IPS-18a (cell line): ENCODE measurements at regions not wholly inside any gene's neighbourhood (a gene's known extent, or its start where the extent isn't known, plus 50 kb on each side); places are given as distances from the start of the nearest gene placed in this dataset.

ENCODE experiments used
- H3K27ac ChIP-seq: one replicate; pipeline ENCODE4 v1.5.1; 2013; ENCODE audit warnings: low read length
- H3K27me3 ChIP-seq: one replicate; pipeline ENCODE4 v1.6.1; 2013; ENCODE audit warnings: mild to moderate bottlenecking, low read length; ENCODE audit not compliant: control insufficient read depth, insufficient read depth
- H3K36me3 ChIP-seq: one replicate; pipeline ENCODE4 v1.6.1; 2013; ENCODE audit warnings: low read depth, low read length; ENCODE audit not compliant: control insufficient read depth
- H3K4me1 ChIP-seq: one replicate; pipeline ENCODE4 v1.6.1; 2013; ENCODE audit warnings: low read depth, low read length; ENCODE audit not compliant: control insufficient read depth
- H3K4me3 ChIP-seq: one replicate; pipeline ENCODE4 v1.5.1; 2013; ENCODE audit warnings: low read length
- H3K9ac ChIP-seq: one replicate; pipeline ENCODE4 v1.6.1; 2013; ENCODE audit warnings: mild to moderate bottlenecking, low read length, moderate library complexity
- H3K9me3 ChIP-seq: one replicate; pipeline ENCODE4 v1.6.1; 2013; ENCODE audit warnings: low read depth, low read length; ENCODE audit not compliant: control insufficient read depth

DNA sequence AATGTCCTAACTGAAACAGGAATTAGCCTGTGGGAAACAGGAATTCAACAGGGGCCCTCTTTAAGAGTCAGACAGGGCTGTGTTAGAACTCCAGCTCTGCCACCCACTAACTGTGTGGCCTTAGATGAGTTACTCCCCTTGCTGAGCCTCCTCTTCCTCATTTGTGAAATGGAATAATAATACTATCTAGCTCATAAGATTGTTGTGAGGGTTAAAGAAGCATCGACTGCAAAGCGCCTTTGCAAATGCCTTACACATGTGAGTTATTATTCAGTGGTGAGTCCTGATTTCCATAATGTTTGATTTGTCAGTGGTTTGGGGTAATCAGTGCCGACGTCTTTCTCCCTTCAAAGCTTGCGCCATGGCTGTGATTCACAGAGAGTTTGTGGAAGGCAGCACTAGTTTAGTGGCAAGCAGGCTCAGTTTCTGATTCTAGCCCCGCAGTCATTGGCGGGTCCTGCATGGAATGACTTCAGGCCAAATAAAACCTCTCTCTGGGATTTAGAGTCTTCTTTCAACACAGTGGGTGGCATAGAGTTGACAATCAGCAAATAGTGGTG lies 388.5 kb downstream of the PLPP3 start:
- H3K4me1 ChIP-seq: peaks cover 17% of the 10 kb centered on the region
- no peak overlapping the region for H3K27ac ChIP-seq
- H3K9me3 ChIP-seq: no peaks in the 10 kb centered on the region
- H3K36me3 ChIP-seq: no peaks in the 10 kb centered on the region
- no peaks in the 10 kb centered on the region for H3K27me3 ChIP-seq
- no peak overlapping the region for H3K9ac ChIP-seq
- no peak overlapping the region for H3K4me3 ChIP-seq

DNA sequence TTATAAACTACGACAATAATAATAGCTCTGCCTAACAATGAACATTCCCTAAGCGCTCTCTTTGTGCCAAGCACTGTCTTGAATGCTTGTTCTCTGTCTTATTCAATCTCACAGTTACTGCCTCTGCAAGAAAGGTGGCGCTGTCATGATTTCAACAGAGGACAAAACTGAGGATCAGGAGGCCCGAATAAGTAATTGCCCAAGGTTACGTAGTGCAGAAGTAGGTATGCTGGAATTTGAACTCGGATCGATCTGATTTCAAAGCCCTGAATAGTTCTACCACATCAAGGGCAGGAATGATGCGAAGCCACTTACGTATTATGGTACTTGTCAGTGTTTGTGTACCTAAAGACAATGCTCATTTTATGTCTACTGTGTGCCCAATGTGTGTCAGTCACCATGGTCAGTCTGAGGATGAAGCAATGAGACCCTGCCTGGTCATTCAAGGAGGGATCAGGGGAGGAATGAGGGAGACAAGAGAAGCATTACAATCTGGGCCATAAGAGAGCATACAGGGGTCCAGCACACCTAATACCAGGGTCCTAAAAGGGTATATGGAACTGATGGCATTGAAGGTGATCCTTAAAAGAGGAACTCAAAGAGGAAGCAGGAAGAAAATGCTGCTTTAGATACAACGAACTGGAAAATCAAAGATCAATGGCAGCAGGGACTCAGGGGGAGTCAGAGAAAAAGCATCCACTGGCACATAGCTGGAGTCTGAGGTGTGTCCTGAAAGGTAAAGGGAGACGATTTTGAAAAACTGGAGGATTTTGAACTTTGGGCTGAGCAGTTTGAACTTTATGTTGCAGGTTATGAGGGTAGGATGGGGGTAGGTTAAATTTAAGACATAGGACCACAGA lies 389.2 kb downstream of the PLPP3 start:
- Histone ChIP-seq H3K27ac (no peak overlapping the region), H3K9me3 (no peaks in the 10 kb centered on the region), H3K27me3 (no peaks in the 10 kb centered on the region), H3K36me3 (no peaks in the 10 kb centered on the region), H3K4me1 (peaks cover 22% of the 10 kb centered on the region), H3K9ac (no peak overlapping the region), H3K4me3 (no peak overlapping the region)

DNA sequence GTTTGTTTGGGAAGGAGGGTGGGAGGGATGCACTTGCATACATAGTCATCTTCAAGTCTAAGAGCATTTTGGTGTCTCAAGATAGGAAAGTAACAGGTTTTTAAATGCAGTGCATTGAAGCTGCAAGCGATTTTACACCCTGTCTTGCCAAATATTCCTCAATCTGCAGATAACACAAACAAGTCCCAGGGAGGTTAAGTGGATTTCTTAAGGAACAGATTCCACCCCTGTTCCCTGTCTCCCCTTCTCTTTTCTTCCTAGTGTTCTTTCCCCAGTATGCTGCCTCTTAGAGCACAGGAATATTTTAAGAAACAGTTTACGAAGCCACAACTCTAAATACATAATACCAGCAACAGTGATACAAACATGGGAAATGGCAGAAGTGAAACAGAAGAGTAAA lies 389.9 kb downstream of the PLPP3 start:
- Histone ChIP-seq H3K4me3 (no peak overlapping the region), H3K4me1 (peaks cover 22% of the 10 kb centered on the region), H3K27ac (no peak overlapping the region), H3K9ac (no peak overlapping the region), H3K27me3 (no peaks in the 10 kb centered on the region), H3K36me3 (no peaks in the 10 kb centered on the region), H3K9me3 (no peaks in the 10 kb centered on the region)

- Histone ChIP-seq H3K27me3 (no peaks in the 10 kb centered on the region), H3K4me3 (no peak overlapping the region), H3K9me3 (no peaks in the 10 kb centered on the region), H3K9ac (no peak overlapping the region), H3K36me3 (no peaks in the 10 kb centered on the region), H3K27ac (no peak overlapping the region), H3K4me1 (peaks cover 22% of the 10 kb centered on the region)
These were observed 390.5 kb downstream of the PLPP3 start for GRCh38 chr1:56188855-56189254.

DNA sequence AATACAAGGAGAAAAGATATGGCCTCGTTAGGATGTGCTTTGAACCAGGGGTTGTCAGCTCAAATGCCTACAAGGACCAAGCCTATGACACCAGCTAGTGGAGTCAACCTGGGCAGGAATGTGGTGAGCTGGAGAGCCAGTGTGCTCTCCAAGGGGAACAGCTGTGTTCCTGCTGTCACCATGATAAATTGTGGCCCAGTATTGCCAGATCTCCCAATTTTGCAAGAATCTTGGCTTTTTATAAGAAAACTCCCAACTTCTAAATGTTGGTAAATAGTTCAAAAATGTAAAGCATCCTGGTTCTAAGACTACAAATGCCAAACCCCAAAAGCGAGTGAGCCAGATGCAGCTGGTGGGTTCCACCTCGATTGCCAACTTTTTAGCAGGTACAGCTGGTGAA lies 391.1 kb downstream of the PLPP3 start:
- no peaks in the 10 kb centered on the region for H3K36me3 ChIP-seq
- no peaks in the 10 kb centered on the region for H3K27me3 ChIP-seq
- no peak overlapping the region for H3K27ac ChIP-seq
- no peak overlapping the region for H3K9ac ChIP-seq
- H3K9me3 ChIP-seq: no peaks in the 10 kb centered on the region
- H3K4me3 ChIP-seq: no peak overlapping the region
- peaks cover 22% of the 10 kb centered on the region for H3K4me1 ChIP-seq

GRCh38 chr1:56187405-56187804 lies 392.0 kb downstream of the PLPP3 start:
- H3K9me3 ChIP-seq: no peaks in the 10 kb centered on the region
- no peak overlapping the region for H3K27ac ChIP-seq
- peaks cover 22% of the 10 kb centered on the region for H3K4me1 ChIP-seq
- no peak overlapping the region for H3K9ac ChIP-seq
- no peaks in the 10 kb centered on the region for H3K36me3 ChIP-seq
- no peaks in the 10 kb centered on the region for H3K27me3 ChIP-seq
- no peak overlapping the region for H3K4me3 ChIP-seq

DNA sequence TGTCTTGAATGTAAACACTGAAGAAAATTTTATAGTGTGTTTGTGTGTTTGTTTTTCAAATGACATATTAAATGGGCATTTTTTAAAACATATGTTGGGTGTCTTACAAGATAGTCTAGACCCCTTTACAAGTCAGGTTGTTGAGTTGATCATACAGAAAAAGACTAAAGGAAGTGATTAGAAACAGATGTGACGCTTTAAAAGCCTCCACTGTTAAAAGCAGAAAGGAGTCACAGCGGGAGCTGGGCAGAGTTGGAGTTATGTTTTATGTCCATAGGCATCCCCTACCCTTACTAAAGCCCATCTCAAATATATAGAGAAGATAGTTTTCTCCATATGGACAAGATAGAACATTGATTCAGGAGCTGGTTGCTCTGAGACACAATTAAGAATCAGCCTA lies 393.9 kb downstream of the PLPP3 start:
- Histone ChIP-seq H3K4me1 (peaks cover 30% of the 10 kb centered on the region), H3K9me3 (no peaks in the 10 kb centered on the region), H3K4me3 (no peak overlapping the region), H3K27ac (no peak overlapping the region), H3K36me3 (no peaks in the 10 kb centered on the region), H3K9ac (no peak overlapping the region), H3K27me3 (no peaks in the 10 kb centered on the region)

DNA sequence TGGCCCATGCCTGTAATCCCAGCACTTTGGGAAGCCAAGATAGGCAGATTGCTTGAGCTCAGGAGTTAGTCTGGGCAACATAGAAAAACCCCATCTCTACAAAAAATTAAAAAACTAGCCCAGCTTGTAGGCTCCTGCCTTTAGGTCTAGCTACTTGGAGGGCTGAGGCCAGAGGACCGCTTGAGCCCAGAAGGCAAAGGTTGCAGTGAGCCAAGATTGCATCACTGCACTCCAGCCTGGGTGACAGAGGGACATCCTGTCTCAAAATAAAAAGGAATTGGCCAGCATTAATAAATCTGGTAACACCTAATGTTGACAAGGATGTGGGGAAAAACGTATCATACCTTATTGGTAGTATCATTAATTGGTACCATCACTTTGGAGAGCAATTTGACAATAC lies 396.2 kb downstream of the PLPP3 start:
- Histone ChIP-seq H3K9me3 (no peaks in the 10 kb centered on the region), H3K4me1 (peaks cover 19% of the 10 kb centered on the region)

GRCh38 chr1:56180520-56181190 lies 398.7 kb downstream of the PLPP3 start:
- Histone ChIP-seq H3K9me3 (no peaks in the 10 kb centered on the region), H3K36me3 (no peaks in the 10 kb centered on the region), H3K4me3 (no peak overlapping the region), H3K27me3 (no peaks in the 10 kb centered on the region), H3K9ac (no peak overlapping the region), H3K4me1 (peaks cover 12% of the 10 kb centered on the region), H3K27ac (no peak overlapping the region)

More for the DNA sequence above, 396.2 kb downstream of the PLPP3 start:
- H3K36me3 ChIP-seq: no peaks in the 10 kb centered on the region
- H3K4me3 ChIP-seq: no peak overlapping the region
- H3K27ac ChIP-seq: no peak overlapping the region
- H3K27me3 ChIP-seq: no peaks in the 10 kb centered on the region
- no peak overlapping the region for H3K9ac ChIP-seq

DNA sequence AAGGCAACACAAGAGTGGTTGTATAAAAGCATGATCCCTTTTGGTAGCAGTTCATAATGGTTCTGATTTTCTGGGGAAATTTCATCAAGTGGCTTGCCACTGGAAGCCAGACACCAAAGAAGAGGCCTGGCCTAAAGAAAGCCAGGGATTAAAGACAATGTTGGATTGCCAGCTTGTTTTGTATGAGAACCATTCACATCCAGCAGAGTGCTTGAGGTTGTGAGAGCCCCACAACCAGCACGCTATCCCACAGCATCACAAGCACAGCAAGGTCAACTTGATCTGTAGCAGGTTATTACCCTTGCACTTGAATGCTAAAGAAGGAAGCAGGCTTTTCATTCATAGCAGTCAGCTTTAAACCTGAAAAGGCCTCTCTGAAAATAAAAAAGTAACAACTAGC lies 399.8 kb downstream of the PLPP3 start:
- peaks cover 7% of the 10 kb centered on the region for H3K4me1 ChIP-seq
- H3K9ac ChIP-seq: no peak overlapping the region
- no peak overlapping the region for H3K4me3 ChIP-seq
- H3K9me3 ChIP-seq: no peaks in the 10 kb centered on the region
- H3K27me3 ChIP-seq: no peaks in the 10 kb centered on the region
- no peaks in the 10 kb centered on the region for H3K36me3 ChIP-seq
- H3K27ac ChIP-seq: no peak overlapping the region

DNA sequence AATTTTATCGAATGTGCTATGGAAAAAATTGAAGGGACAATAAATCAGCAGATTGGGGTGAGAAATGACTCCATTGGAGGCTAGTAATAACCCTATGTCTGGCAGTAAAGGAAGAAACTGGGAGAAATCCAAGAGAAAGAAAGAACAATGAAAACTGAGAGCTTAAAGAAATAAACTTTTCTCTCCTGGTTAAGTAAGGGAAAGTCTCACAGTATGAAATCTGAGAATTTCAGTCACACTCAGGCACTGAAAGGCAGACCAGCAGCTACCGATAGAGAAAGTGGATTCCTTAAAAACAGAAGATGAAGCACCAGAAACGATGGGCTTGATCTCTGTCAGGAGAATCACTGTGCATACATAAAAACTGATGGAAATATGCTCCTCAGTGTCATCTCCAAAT lies 404.2 kb downstream of the PLPP3 start:
- H3K36me3 ChIP-seq: no peaks in the 10 kb centered on the region
- no peak overlapping the region for H3K9ac ChIP-seq
- H3K4me1 ChIP-seq: no peaks in the 10 kb centered on the region
- no peak overlapping the region for H3K4me3 ChIP-seq
- H3K27me3 ChIP-seq: no peaks in the 10 kb centered on the region
- no peaks in the 10 kb centered on the region for H3K9me3 ChIP-seq
- H3K27ac ChIP-seq: no peak overlapping the region
